ENCODE measurements at regions not wholly inside any gene's neighbourhood (a gene's known extent, or its start where the extent isn't known, plus 50 kb on each side); places are given as distances from the start of the nearest gene placed in this dataset.
"Not testable (repeated sequence)": the region's sequence is repeated elsewhere in the genome, so short reads cannot be mapped to it uniquely, and the experiment has no call there.

GRCh38 chr7:145831616-145832206, 284.9 kb upstream of the CNTNAP2 start:
- no peak for ATAC-seq (replicated peaks in 6 of 8)
- 8 to 67% methylated on average over 1 to 2 of the region's 4 CpGs; no CpG with 5 or more reads in 8 of the 10 experiments for WGBS, 10 experiments
- Histone ChIP-seq H3K27ac (no peak overlapping the region), H3K4me3 (no peak overlapping the region), H3K4me1 (replicated peaks in 1 of 2) (no peaks in the 10 kb centered on the region)
- in situ Hi-C loops (cut with MboI; ENCODE audit: low pct_unique_long_range_greater_than_20kb in 2 of 9, low sequenced_read_pairs in 9 of 9, unreplicated experiment in 9 of 9): no loop called here

GRCh38 chr7:145817687-145818086, 298.9 kb upstream of the CNTNAP2 start:
- no peak overlapping the region for H3K27ac ChIP-seq
- in situ Hi-C loops (cut with MboI; ENCODE audit: low pct_unique_long_range_greater_than_20kb in 2 of 9, low sequenced_read_pairs in 9 of 9, unreplicated experiment in 9 of 9): no loop called here
- H3K4me3 ChIP-seq: no peak overlapping the region
- 66 to 87% (median 80%) methylated on average over 1 to 7 of the region's 8 CpGs; no CpG with 5 or more reads in 5 of the 10 experiments for WGBS, 10 experiments
- H3K4me1 ChIP-seq (replicated peaks in 1 of 2): no peaks in the 10 kb centered on the region
- no peak for ATAC-seq (replicated peaks in 6 of 8)

GRCh38 chr7:145812218-145812617, 304.4 kb upstream of the CNTNAP2 start:
- ATAC-seq (replicated peaks in 6 of 8): no peak
- in situ Hi-C loops (cut with MboI; ENCODE audit: low pct_unique_long_range_greater_than_20kb in 2 of 9, low sequenced_read_pairs in 9 of 9, unreplicated experiment in 9 of 9): no loop called here
- Histone ChIP-seq H3K27ac (no peak overlapping the region), H3K4me1 (replicated peaks in 1 of 2) (no peaks in the 10 kb centered on the region), H3K4me3 (no peak overlapping the region)

GRCh38 chr7:145805496-145805895, 311.1 kb upstream of the CNTNAP2 start:
- in situ Hi-C loops (cut with MboI; ENCODE audit: low pct_unique_long_range_greater_than_20kb in 2 of 9, low sequenced_read_pairs in 9 of 9, unreplicated experiment in 9 of 9); H3K4me3 ChIP-seq; H3K4me1 ChIP-seq (replicated peaks in 1 of 2); H3K27ac ChIP-seq; ATAC-seq (replicated peaks in 6 of 8): not testable (repeated sequence)
- 10 to 86% (median 40%) methylated on average over 1 to 3 of the region's 3 CpGs; no CpG with 5 or more reads in 1 of the 10 experiments for WGBS, 10 experiments

- Histone ChIP-seq H3K27ac (no peak overlapping the region), H3K4me1 (replicated peaks in 1 of 2) (no peaks in the 10 kb centered on the region), H3K4me3 (no peak overlapping the region)
- ATAC-seq (replicated peaks in 6 of 8): no peak
- WGBS, 10 experiments: 0 to 84% (median 42%) methylated on average over 1 to 2 of the region's 2 CpGs
- in situ Hi-C loops (cut with MboI; ENCODE audit: low pct_unique_long_range_greater_than_20kb in 2 of 9, low sequenced_read_pairs in 9 of 9, unreplicated experiment in 9 of 9): no loop called here
Observed at GRCh38 chr7:145797507-145797906, 319.1 kb upstream of the CNTNAP2 start.

GRCh38 chr7:145795132-145795531, 321.5 kb upstream of the CNTNAP2 start:
- in situ Hi-C loops (cut with MboI; ENCODE audit: low pct_unique_long_range_greater_than_20kb in 2 of 9, low sequenced_read_pairs in 9 of 9, unreplicated experiment in 9 of 9): no loop called here
- no peak overlapping the region for H3K27ac ChIP-seq
- no peak for ATAC-seq (replicated peaks in 6 of 8)
- H3K4me1 ChIP-seq (replicated peaks in 1 of 2): no peaks in the 10 kb centered on the region
- no peak overlapping the region for H3K4me3 ChIP-seq

GRCh38 chr7:145784809-145785780, 331.5 kb upstream of the CNTNAP2 start:
- ATAC-seq (replicated peaks in 6 of 8): no peak

GRCh38 chr7:145781388-145781787, 335.2 kb upstream of the CNTNAP2 start:
- H3K4me1 ChIP-seq (replicated peaks in 1 of 2); in situ Hi-C loops (cut with MboI; ENCODE audit: low pct_unique_long_range_greater_than_20kb in 2 of 9, low sequenced_read_pairs in 9 of 9, unreplicated experiment in 9 of 9); ATAC-seq (replicated peaks in 6 of 8); H3K4me3 ChIP-seq; H3K27ac ChIP-seq: not testable (repeated sequence)
- WGBS, 10 experiments: 17 to 100% (median 66%) methylated on average over 1 to 2 of the region's 2 CpGs; no CpG with 5 or more reads in 4 of the 10 experiments

More at GRCh38 chr7:145784809-145785780, 331.5 kb upstream of the CNTNAP2 start:
- H3K4me1 ChIP-seq (replicated peaks in 1 of 2): no peaks in the 10 kb centered on the region
- WGBS, 10 experiments: 17 to 91% (median 67%) methylated on average over 2 to 14 of the region's 20 CpGs
- H3K4me3 ChIP-seq: no peak overlapping the region
- no peak overlapping the region for H3K27ac ChIP-seq
- in situ Hi-C loops (cut with MboI; ENCODE audit: low pct_unique_long_range_greater_than_20kb in 2 of 9, low sequenced_read_pairs in 9 of 9, unreplicated experiment in 9 of 9): no loop called here

- in situ Hi-C loops (cut with MboI; ENCODE audit: low pct_unique_long_range_greater_than_20kb in 2 of 9, low sequenced_read_pairs in 9 of 9, unreplicated experiment in 9 of 9): no loop called here
Observed at GRCh38 chr7:145779140-145779539, 337.5 kb upstream of the CNTNAP2 start.

GRCh38 chr7:145774777-145775176, 341.8 kb upstream of the CNTNAP2 start:
- Histone ChIP-seq H3K4me3 (no peak overlapping the region), H3K27ac (no peak overlapping the region), H3K4me1 (replicated peaks in 1 of 2) (no peaks in the 10 kb centered on the region)
- 0 to 100% (median 53%) methylated on average over 2 of the region's 2 CpGs for WGBS, 10 experiments
- in situ Hi-C loops (cut with MboI; ENCODE audit: low pct_unique_long_range_greater_than_20kb in 2 of 9, low sequenced_read_pairs in 9 of 9, unreplicated experiment in 9 of 9): no loop called here
- ATAC-seq (replicated peaks in 6 of 8): no peak

More at GRCh38 chr7:145779140-145779539, 337.5 kb upstream of the CNTNAP2 start:
- no peak for ATAC-seq (replicated peaks in 6 of 8)
- no peaks in the 10 kb centered on the region for H3K4me1 ChIP-seq (replicated peaks in 1 of 2)
- WGBS, 10 experiments: 0 to 100% (median 26%) methylated on average over 1 to 2 of the region's 2 CpGs
- H3K4me3 ChIP-seq: no peak overlapping the region
- no peak overlapping the region for H3K27ac ChIP-seq

GRCh38 chr7:145753004-145753403, 363.6 kb upstream of the CNTNAP2 start:
- no peak overlapping the region for H3K4me3 ChIP-seq
- ATAC-seq (replicated peaks in 6 of 8): no peak
- H3K4me1 ChIP-seq (replicated peaks in 1 of 2): no peaks in the 10 kb centered on the region
- no peak overlapping the region for H3K27ac ChIP-seq
- 14 to 94% (median 58%) methylated on average over 2 to 10 of the region's 11 CpGs; no CpG with 5 or more reads in 1 of the 10 experiments for WGBS, 10 experiments
- in situ Hi-C loops (cut with MboI; ENCODE audit: low pct_unique_long_range_greater_than_20kb in 2 of 9, low sequenced_read_pairs in 9 of 9, unreplicated experiment in 9 of 9): no loop called here

GRCh38 chr7:145737617-145738016, 379.0 kb upstream of the CNTNAP2 start:
- ATAC-seq (replicated peaks in 6 of 8): no peak
- no peak overlapping the region for H3K4me3 ChIP-seq
- H3K4me1 ChIP-seq (replicated peaks in 1 of 2): no peaks in the 10 kb centered on the region
- in situ Hi-C loops (cut with MboI; ENCODE audit: low pct_unique_long_range_greater_than_20kb in 2 of 9, low sequenced_read_pairs in 9 of 9, unreplicated experiment in 9 of 9): no loop called here
- WGBS, 10 experiments: 0 to 100% (median 52%) methylated on average over 1 to 2 of the region's 2 CpGs; no CpG with 5 or more reads in 3 of the 10 experiments
- H3K27ac ChIP-seq: no peak overlapping the region

- no peak for ATAC-seq (replicated peaks in 6 of 8)
- in situ Hi-C loops (cut with MboI; ENCODE audit: low pct_unique_long_range_greater_than_20kb in 2 of 9, low sequenced_read_pairs in 9 of 9, unreplicated experiment in 9 of 9): no loop called here
- 24 to 100% (median 90%) methylated on average over 1 to 3 of the region's 3 CpGs; no CpG with 5 or more reads in 1 of the 10 experiments for WGBS, 10 experiments
- Histone ChIP-seq H3K4me3 (no peak overlapping the region), H3K4me1 (replicated peaks in 1 of 2) (no peaks in the 10 kb centered on the region), H3K27ac (no peak overlapping the region)
Observed at GRCh38 chr7:145735061-145735460, 381.5 kb upstream of the CNTNAP2 start.
